Stimulated activated CD4-positive, alpha-beta T cell treated with anti-CD3 and anti-CD28 coated beads, Interleukin-15, amount 100 ng/mL, for 1 hour (primary cell): ENCODE measurements at regions not wholly inside any gene's neighbourhood (a gene's known extent, or its start where the extent isn't known, plus 50 kb on each side); places are given as distances from the start of the nearest gene placed in this dataset.
"Not testable (repeated sequence)": the region's sequence is repeated elsewhere in the genome, so short reads cannot be mapped to it uniquely, and the experiment has no call there.

Source experiments
- DNase-seq, 2 donors: peaks; one replicate each; pipeline ENCODE4 v3.0.0-alpha.2; 2020; ENCODE audit warnings: low read depth in 1 of 2, low spot score in 1 of 2

- DNase-seq, result not testable (repeated sequence)
Observed at GRCh38 chr18:14342170-14342569, 201.2 kb downstream of the POTEC start.

GRCh38 chr18:14336017-14336416 lies 203.8 kb upstream of the ZNF519 start:
- DNase-seq, result not testable (repeated sequence)

- not testable (repeated sequence) for DNase-seq
Observed at GRCh38 chr18:14321217-14321616, 189.0 kb upstream of the ZNF519 start.

GRCh38 chr18:14301255-14301654 lies 169.0 kb upstream of the ZNF519 start:
- DNase-seq, result not testable (repeated sequence)

GRCh38 chr18:14295081-14295480 lies 162.8 kb upstream of the ZNF519 start:
- not testable (repeated sequence) for DNase-seq

GRCh38 chr18:14285053-14285452 lies 152.8 kb upstream of the ZNF519 start:
- DNase-seq, result no peak

GRCh38 chr18:14275391-14275790 lies 143.2 kb upstream of the ZNF519 start:
- DNase-seq, result not testable (repeated sequence)

- not testable (repeated sequence) for DNase-seq
Observed at GRCh38 chr18:14265637-14266410, 133.6 kb upstream of the ZNF519 start.

GRCh38 chr18:14262786-14263185 lies 130.6 kb upstream of the ZNF519 start:
- DNase-seq, result not testable (repeated sequence)

- DNase-seq, result not testable (repeated sequence)
Observed at GRCh38 chr18:14250084-14250677, 117.9 kb upstream of the ZNF519 start.

- DNase-seq, result not testable (repeated sequence)
Observed at GRCh38 chr18:14239224-14239623, 107.0 kb upstream of the ZNF519 start.

GRCh38 chr18:14236356-14237048 lies 104.3 kb upstream of the ZNF519 start:
- not testable (repeated sequence) for DNase-seq

GRCh38 chr18:14225286-14225679 lies 93.0 kb upstream of the ZNF519 start:
- not testable (repeated sequence) for DNase-seq

- DNase-seq, result not testable (repeated sequence)
Observed at GRCh38 chr18:14224551-14225285, 92.5 kb upstream of the ZNF519 start.

- not testable (repeated sequence) for DNase-seq
Observed at GRCh38 chr18:14223919-14224318, 91.7 kb upstream of the ZNF519 start.

GRCh38 chr18:14223231-14223822 lies 91.1 kb upstream of the ZNF519 start:
- DNase-seq, result not testable (repeated sequence)

- not testable (repeated sequence) for DNase-seq
Observed at GRCh38 chr18:14222354-14223221, 90.4 kb upstream of the ZNF519 start.

- DNase-seq, result no peak
Observed at GRCh38 chr18:14221689-14222088, 89.5 kb upstream of the ZNF519 start.

GRCh38 chr18:14215952-14216351 lies 83.7 kb upstream of the ZNF519 start:
- not testable (repeated sequence) for DNase-seq

GRCh38 chr18:14203424-14203823 lies 71.2 kb upstream of the ZNF519 start:
- not testable (repeated sequence) for DNase-seq
